NCI-H1048 (cell line): ENCODE measurements at regions not wholly inside any gene's neighbourhood (a gene's known extent, or its start where the extent isn't known, plus 50 kb on each side); places are given as distances from the start of the nearest gene placed in this dataset.

ENCODE experiments used
- DNase-seq: peaks from one replicate; lab custom pipeline; 2025; lab: John Stamatoyannopoulos, UW

DNA sequence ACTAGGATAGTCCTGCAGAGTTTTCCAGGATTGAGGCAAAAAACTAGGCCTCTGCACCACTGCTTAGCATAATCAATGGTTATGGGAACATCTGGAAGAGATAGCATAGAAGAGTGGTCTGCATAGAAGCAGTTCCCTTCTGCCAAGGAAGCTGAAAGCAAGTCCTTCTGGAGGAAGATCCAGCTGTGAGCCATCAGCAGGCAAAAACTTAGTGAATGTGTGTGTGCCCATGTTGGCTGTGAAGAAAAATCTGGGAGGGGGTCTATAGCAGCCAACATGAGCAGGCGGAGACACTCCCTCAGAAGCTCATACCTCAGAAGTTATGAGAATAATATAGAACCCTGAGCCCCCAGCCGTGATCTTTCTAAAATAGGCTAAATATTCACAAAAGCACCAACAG lies 228.1 kb upstream of the STEAP1 start:
- no peak for DNase-seq

DNA sequence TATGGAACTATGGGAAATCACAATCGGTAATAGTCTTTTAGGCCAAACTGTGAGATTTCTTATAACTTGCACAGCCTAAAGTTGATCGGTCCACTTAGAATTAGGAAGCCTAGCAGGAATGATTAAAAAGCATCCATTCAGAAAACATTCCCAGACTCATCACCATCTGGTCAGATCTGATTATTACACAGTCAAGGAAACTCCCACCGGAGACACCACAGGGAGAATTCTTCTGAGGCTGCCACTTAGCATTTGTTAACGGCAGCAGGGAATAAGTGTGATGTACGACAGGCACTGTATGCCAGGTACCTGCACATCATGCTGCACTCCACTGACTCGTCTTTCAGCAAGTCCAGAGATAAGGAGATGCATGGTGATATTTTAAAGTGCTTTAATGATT lies 227.6 kb upstream of the STEAP1 start:
- no peak for DNase-seq

DNA sequence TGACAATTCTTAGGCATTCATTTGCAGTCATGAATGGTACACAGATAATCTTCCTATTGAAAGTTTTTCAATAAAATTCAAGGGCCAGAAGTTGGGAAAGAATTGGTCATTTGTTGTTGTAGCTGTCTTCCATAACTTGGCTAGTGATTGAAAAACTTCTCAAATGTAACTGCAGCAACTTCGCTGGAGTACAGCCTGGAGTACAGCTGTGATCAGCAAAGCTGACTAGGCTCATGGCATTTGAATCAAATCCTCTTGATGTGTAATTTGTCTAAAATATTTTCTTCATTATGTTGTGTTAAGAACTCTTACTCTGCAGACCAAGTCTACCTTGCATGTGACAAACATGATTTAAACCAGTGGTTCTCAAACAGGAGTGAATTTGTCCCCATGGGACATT lies 226.5 kb upstream of the STEAP1 start:
- no peak for DNase-seq

DNA sequence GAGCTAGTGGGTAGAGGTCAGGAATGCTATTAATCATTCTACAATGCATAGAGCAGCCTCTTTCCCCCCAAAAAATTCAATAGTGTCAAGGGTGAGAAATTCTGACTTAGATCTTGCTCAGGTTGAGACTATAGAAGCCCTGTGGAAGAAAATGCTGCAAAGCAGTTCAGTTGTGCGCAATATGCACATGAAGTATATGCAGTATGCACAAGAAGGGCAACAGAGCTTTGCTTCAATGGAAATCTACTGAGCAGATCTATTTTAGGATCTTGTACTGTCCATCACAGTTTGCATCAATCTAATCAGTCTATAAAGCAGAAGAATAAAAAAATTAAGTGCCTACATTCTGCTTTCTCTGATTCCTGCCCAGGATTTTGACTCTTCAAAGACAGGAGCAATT lies 225.8 kb upstream of the STEAP1 start:
- DNase-seq = no peak

GRCh38 chr7:89934101-89934500 lies 220.2 kb upstream of the STEAP1 start:
- DNase-seq = no peak

DNA sequence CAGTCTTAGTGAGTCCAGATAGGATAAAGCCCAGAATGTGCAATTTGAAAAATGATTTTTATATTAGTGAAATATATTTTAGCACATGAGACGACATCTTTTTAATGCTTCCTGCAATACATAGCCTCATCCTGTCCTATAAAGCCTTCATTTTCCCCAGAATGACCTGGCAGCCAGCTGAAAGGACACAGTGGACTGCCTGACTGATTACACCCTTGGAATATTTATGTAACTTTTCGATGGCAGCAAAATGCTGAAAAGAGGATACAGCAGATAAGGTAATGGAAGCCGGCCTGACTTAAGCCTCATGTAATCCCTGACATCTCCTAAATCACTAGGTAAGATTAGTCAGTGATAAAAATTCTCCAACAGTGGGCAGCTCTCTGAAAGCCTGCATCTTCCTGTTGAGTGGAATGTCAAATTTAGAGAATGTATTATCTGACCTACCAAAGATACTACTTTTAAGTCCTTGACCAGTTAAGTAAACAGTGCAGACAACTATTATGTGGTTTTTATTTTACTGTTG lies 210.7 kb upstream of the STEAP1 start:
- DNase-seq = no peak

GRCh38 chr7:89958525-89959068 lies 195.7 kb upstream of the STEAP1 start:
- no peak for DNase-seq

GRCh38 chr7:89966067-89966664 lies 188.1 kb upstream of the STEAP1 start:
- DNase-seq = no peak

DNA sequence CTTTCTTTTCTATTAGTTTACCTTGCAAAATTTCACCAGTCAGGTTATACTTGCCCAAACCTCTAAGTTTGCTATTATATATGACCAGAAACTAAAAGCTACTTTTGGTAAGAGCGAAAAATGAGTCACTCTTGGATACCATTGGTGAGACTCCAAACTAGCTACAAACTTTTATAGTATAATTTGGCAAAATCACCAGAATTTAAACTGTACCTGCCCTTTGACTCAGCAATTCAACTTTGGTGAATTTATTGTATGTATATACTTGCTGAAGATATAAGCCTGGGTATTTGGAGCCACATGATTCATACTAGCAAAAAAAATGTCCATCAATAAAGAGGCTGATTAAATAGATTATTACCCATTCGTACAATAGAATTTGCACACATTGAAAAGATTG lies 178.7 kb upstream of the STEAP1 start:
- DNase-seq = no peak

GRCh38 chr7:89987665-89988064 lies 166.6 kb upstream of the STEAP1 start:
- DNase-seq = no peak

GRCh38 chr7:89988074-89988473 lies 166.2 kb upstream of the STEAP1 start:
- DNase-seq = no peak

DNA sequence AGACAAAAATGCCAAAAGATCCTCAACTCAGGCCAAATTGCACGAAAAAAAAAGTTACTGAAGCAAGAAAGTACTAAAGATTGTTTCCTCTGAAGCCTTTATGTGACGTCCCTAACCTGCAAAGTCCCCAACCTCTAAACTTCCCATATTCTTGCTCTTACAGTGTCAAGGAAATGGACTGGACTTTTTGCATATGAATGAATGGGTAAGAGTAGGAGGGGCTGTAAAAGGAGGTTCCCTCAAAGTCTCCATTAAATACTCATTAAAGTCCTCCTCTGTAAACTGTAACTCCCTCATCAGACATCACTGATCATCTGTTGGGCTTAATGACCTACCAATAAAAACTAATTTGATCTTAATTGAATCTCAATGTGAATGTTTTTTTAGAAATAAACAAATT lies 164.8 kb upstream of the STEAP1 start:
- DNase-seq = no peak

DNA sequence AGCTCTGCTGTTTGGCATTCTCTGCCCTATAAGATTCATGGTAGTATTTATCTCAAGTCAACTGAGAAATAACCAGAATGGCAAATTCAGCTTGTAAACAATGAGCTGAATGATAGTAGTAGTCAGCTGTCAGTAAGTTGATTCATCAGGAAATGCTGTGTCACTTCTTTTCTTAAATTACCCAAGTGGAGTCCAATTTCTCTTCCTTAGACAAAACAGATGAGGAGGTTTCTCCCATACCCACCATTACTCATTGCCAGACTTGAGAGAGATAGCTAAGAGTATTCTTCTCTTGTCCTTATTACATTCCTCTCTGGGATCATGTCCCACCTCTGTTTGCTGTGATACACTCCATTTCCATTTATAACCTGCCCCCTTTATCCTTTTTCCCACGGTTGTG lies 159.8 kb upstream of the STEAP1 start:
- no peak for DNase-seq

DNA sequence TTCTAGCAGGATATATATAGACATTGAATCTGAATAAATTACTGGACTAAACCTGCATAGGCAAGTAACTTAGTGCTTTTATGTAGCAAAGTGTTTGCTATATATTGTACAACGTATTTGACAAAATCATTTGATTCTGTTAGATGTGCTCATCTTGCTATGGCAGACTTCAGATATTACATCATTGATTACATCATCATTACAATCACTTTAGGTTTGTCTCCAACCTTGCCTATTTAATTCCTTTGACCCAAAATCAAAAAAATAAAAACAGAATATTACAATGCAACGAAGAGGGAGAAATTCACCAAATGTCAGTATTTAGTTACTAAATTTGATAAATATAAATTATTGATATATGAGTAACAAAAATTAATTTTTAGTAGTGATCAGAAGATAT lies 155.7 kb upstream of the STEAP1 start:
- no peak for DNase-seq

- DNase-seq = no peak
Measured at GRCh38 chr7:90005836-90006235, 148.4 kb upstream of the STEAP1 start.

- DNase-seq = no peak
Measured at GRCh38 chr7:90007001-90007654, 147.1 kb upstream of the STEAP1 start.

- DNase-seq = no peak
Measured at GRCh38 chr7:90007831-90008230, 146.4 kb upstream of the STEAP1 start.

- DNase-seq = no peak
Measured at GRCh38 chr7:90022213-90022612, 132.1 kb upstream of the STEAP1 start.

DNA sequence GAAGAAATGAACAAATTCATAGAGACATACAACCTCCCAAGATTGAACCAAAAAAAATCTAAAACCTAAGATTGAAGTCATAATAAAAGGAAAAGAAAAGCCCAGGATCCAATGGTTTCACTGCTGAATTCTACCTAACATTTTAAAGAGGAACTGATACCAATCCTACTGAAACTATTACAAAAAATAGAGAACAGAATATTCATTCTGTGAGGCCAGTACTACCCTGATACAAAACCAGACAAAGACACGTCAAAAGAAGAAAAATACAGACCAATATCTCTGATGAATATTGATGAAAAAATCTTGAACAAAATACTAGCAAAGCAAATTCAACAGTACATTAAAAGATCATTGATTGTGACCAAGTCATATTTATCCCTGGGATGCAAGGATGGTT lies 128.5 kb upstream of the STEAP1 start:
- no peak for DNase-seq

GRCh38 chr7:90033850-90034249 lies 120.4 kb upstream of the STEAP1 start:
- no peak for DNase-seq

DNA sequence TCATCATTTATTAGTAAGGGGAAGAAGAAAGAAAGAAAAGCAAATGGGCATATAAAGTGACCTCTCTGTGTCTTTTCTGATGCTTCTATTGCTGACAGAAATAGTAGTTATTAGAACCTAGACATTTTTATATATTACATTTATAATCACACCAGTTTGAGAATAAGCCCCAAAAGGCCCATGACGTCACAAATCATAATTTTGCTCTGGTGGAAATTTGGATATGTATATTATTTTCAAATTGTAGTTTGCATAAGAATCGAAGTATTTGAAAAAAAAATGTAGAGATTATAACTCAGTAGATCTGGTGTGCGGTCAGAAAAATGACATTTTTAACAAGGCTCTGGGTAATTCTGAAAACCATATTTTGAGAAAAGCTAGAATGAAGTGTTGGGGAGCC lies 101.2 kb upstream of the STEAP1 start:
- DNase-seq = no peak

DNA sequence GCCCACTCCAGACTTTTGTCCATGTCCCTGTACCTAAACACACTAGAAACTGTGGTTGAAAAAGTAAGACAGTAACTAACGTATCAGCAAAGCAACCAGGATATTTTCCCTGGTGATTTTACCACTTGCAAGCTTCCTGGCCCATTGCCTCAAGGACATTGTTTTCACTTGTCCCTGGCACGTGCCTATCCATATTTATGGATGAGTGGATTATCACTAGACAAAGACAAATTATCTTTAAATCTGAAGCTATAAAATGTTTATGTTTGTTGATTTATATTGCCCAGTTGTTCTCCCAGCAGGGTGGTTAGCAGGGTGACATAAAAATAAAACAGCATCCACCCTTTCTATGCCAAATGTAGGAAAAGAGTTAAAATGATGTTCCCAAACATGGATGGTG lies 93.2 kb upstream of the STEAP1 start:
- no peak for DNase-seq

GRCh38 chr7:90064370-90064769 lies 89.9 kb upstream of the STEAP1 start:
- no peak for DNase-seq

GRCh38 chr7:90067171-90067570 lies 87.1 kb upstream of the STEAP1 start:
- DNase-seq = no peak
